H1 (cell line): ENCODE measurements at regions not wholly inside any gene's neighbourhood (a gene's known extent, or its start where the extent isn't known, plus 50 kb on each side); places are given as distances from the start of the nearest gene placed in this dataset.
A peak's percentile ranks its signal among the peaks of the same experiment; 100 is the strongest.

Source experiments
- CTCF ChIA-PET: fragments of 300-600 bp; sonication (Branson Sonifier 250); formaldehyde crosslinking; loops from one replicate; lab custom pipeline; 2021; ENCODE audit not compliant: partially characterized antibody; lab: Charles Lee
- POLR2A ChIA-PET: fragments of 300-600 bp; sonication (Branson Sonifier 250); formaldehyde crosslinking; loops from one replicate; lab custom pipeline; 2021; ENCODE audit warnings: inconsistent platforms; ENCODE audit not compliant: partially characterized antibody; lab: Charles Lee
- DNase-seq, 2 experiments: peaks; one replicate each; pipeline versions ENCODE4 v3.0.0 to v3.0.0-alpha.2; 2010 to 2022; ENCODE audit warnings: low spot score in 2 of 2, low read depth in 1 of 2, mixed read lengths in 1 of 2
- FAIRE-seq: peaks from 2 replicates; lab custom pipeline; 2011; peaks lifted over from hg19 to GRCh38; lab: Jason Lieb, UNC
- H2AFZ ChIP-seq: 2 replicates; pipeline ENCODE4 v1.8.1; 2012; ENCODE audit warnings: low read length, inconsistent platforms
- H2AK5ac ChIP-seq: 2 replicates; pipeline ENCODE4 v1.6.1; 2013; ENCODE audit warnings: low read depth, low read length
- H2BK120ac ChIP-seq: replicated peaks from 2 replicates; pipeline ENCODE3; 2013; ENCODE audit warnings: low read depth, low read length, inconsistent platforms
- H2BK12ac ChIP-seq: 2 replicates; pipeline ENCODE4 v1.6.1; 2013; ENCODE audit warnings: low read depth, low read length
- H2BK15ac ChIP-seq: 2 replicates; pipeline ENCODE4 v1.6.1; 2013; ENCODE audit warnings: low read length
- H2BK20ac ChIP-seq: 2 replicates; pipeline ENCODE4 v1.6.1; 2013; ENCODE audit warnings: low read length
- H2BK5ac ChIP-seq: 2 replicates; pipeline ENCODE4 v1.6.1; 2013; ENCODE audit warnings: low read depth, low read length
- H3K14ac ChIP-seq: 2 replicates; pipeline ENCODE4 v1.6.1; 2013; ENCODE audit warnings: inconsistent platforms; ENCODE audit not compliant: insufficient read length
- H3K18ac ChIP-seq: 2 replicates; pipeline ENCODE4 v1.6.1; 2013; ENCODE audit warnings: low read length; ENCODE audit errors: extremely low read depth
- H3K23ac ChIP-seq: 2 replicates; pipeline ENCODE4 v1.6.1; 2013; ENCODE audit warnings: inconsistent platforms; ENCODE audit not compliant: insufficient read length
- H3K23me2 ChIP-seq: 2 replicates; pipeline ENCODE4 v1.6.1; 2013; ENCODE audit warnings: low read depth, low read length
- H3K27ac ChIP-seq: 2 replicates; pipeline ENCODE4 v1.6.1; 2011; ENCODE audit warnings: low read depth, low read length, inconsistent platforms
- H3K27me3 ChIP-seq, 4 experiments: replicated peaks in 1 of 4; 1 replicate in 1 of 4; 2 replicates in 3 of 4; pipeline versions ENCODE4 v1.6.1 to v1.8.1; 2011 to 2013; ENCODE audit warnings: low read length in 3 of 4, mild to moderate bottlenecking in 3 of 4, inconsistent platforms in 2 of 4, mixed read lengths in 2 of 4, moderate library complexity in 1 of 4; ENCODE audit not compliant: control insufficient read depth in 3 of 4, insufficient read depth in 3 of 4; ENCODE audit errors: extremely low read depth in 1 of 4
- H3K36me3 ChIP-seq, 4 experiments: 2 replicates each; pipeline versions ENCODE4 v1.6.1 to v1.8.1; 2011 to 2013; ENCODE audit warnings: mild to moderate bottlenecking in 4 of 4, low read length in 3 of 4, moderate library complexity in 2 of 4, control low read depth in 1 of 4, inconsistent platforms in 1 of 4; ENCODE audit not compliant: insufficient read depth in 4 of 4, control insufficient read depth in 2 of 4
- H3K4ac ChIP-seq: replicated peaks from 2 replicates; pipeline ENCODE3; 2013; ENCODE audit warnings: low read length, low read depth, mixed read lengths, inconsistent platforms; ENCODE audit not compliant: insufficient read length
- H3K4me1 ChIP-seq, 4 experiments: replicated peaks in 1 of 4; 1 replicate in 1 of 4; 2 replicates in 3 of 4; pipeline versions ENCODE4 v1.6.1 to v1.8.1; 2011 to 2013; ENCODE audit warnings: low read length in 3 of 4, inconsistent platforms in 2 of 4, mixed read lengths in 1 of 4; ENCODE audit not compliant: insufficient read depth in 4 of 4, control insufficient read depth in 3 of 4
- H3K4me2 ChIP-seq, 2 experiments: 2 replicates each; pipeline versions ENCODE4 v1.6.1 to v1.8.1; 2011 to 2013; ENCODE audit warnings: low read depth in 2 of 2, low read length in 2 of 2, control low read depth in 1 of 2, inconsistent platforms in 1 of 2, mild to moderate bottlenecking in 1 of 2; ENCODE audit not compliant: insufficient read depth in 1 of 2
- H3K4me3 ChIP-seq, 4 experiments: fragments of 200-600, 300-600 bp in 1 of 4; sonication (generic), shearing (Covaris generic), sonication (Bioruptor Twin) in 1 of 4; 2 replicates each; pipeline versions ENCODE4 v1.5.1 to v1.8.1; 2011 to 2016; ENCODE audit warnings: low read length in 4 of 4, low read depth in 3 of 4, control low read depth in 2 of 4, inconsistent platforms in 2 of 4, mild to moderate bottlenecking in 2 of 4, mixed read lengths in 1 of 4, moderate library complexity in 1 of 4; ENCODE audit not compliant: insufficient read depth in 2 of 4; ENCODE audit errors: extremely low read depth in 1 of 4
- H3K56ac ChIP-seq: replicated peaks from 2 replicates; pipeline ENCODE3; 2013; ENCODE audit warnings: low read depth, mild to moderate bottlenecking, mixed read lengths, low read length, inconsistent platforms; ENCODE audit not compliant: insufficient read length
- H3K79me1 ChIP-seq: 2 replicates; pipeline ENCODE4 v1.6.1; 2013; ENCODE audit warnings: low read depth, low read length, control low read depth
- H3K79me2 ChIP-seq, 2 experiments: 2 replicates each; pipeline versions ENCODE4 v1.6.1 to v1.8.1; 2012 to 2013; ENCODE audit warnings: low read length in 2 of 2, mild to moderate bottlenecking in 2 of 2, inconsistent platforms in 1 of 2; ENCODE audit not compliant: insufficient read depth in 2 of 2, control insufficient read depth in 1 of 2
- H3K9ac ChIP-seq, 4 experiments: replicated peaks in 1 of 4; 1 replicate in 1 of 4; 2 replicates in 3 of 4; pipeline versions ENCODE4 v1.6.1 to v1.8.1; 2011 to 2013; ENCODE audit warnings: low read depth in 3 of 4, low read length in 3 of 4, control low read depth in 2 of 4, mild to moderate bottlenecking in 2 of 4, moderate library complexity in 2 of 4, inconsistent platforms in 1 of 4; ENCODE audit errors: extremely low read depth in 1 of 4
- H3K9me3 ChIP-seq, 2 experiments: 2 replicates each; pipeline versions ENCODE4 v1.6.1 to v1.8.1; 2012 to 2013; ENCODE audit warnings: mild to moderate bottlenecking in 2 of 2, moderate library complexity in 2 of 2, control low read depth in 1 of 2, inconsistent platforms in 1 of 2, low read depth in 1 of 2, low read length in 1 of 2, mixed read lengths in 1 of 2; ENCODE audit not compliant: insufficient read depth in 2 of 2
- H4K20me1 ChIP-seq, 2 experiments: replicated peaks in 1 of 2; 2 replicates each; pipeline versions ENCODE3 to v1.8.1; 2011 to 2013; ENCODE audit warnings: inconsistent platforms in 2 of 2, low read length in 2 of 2, mild to moderate bottlenecking in 1 of 2; ENCODE audit not compliant: insufficient read depth in 2 of 2, control insufficient read depth in 1 of 2
- H4K5ac ChIP-seq: 2 replicates; pipeline ENCODE4 v1.6.1; 2013; ENCODE audit warnings: low read length, low read depth, mixed read lengths, inconsistent platforms; ENCODE audit not compliant: insufficient read length
- H4K8ac ChIP-seq: 2 replicates; pipeline ENCODE4 v1.8.0; 2013; ENCODE audit warnings: mild to moderate bottlenecking, moderate library complexity, low read length, inconsistent platforms; ENCODE audit not compliant: insufficient read depth; ENCODE audit errors: extremely low read depth
- H4K91ac ChIP-seq: replicated peaks from 2 replicates; pipeline ENCODE3; 2013; ENCODE audit warnings: low read length, mixed read lengths, inconsistent platforms; ENCODE audit not compliant: insufficient read length
- ATF3 ChIP-seq: IDR thresholded peaks from 2 replicates; pipeline ENCODE4 v1.6.1; 2011; ENCODE audit warnings: low read depth, mild to moderate bottlenecking, low read length; ENCODE audit not compliant: insufficient read depth
- BACH1 ChIP-seq: IDR thresholded peaks from 2 replicates; pipeline ENCODE4 v1.6.1; 2012; ENCODE audit warnings: low read length, improper control_type of control experiment
- GTF2F1 ChIP-seq: IDR thresholded peaks from 2 replicates; pipeline ENCODE4 v1.6.1; 2012; ENCODE audit warnings: low read depth, low read length, improper control_type of control experiment, borderline replicate concordance
- HDAC6 ChIP-seq: IDR thresholded peaks from one replicate; pipeline ENCODE4 v1.7.1; 2012; ENCODE audit warnings: low read depth, mild to moderate bottlenecking, inconsistent platforms, low read length, moderate library complexity
- KDM4A ChIP-seq: IDR thresholded peaks from one replicate; pipeline ENCODE4 v1.7.1; 2012; ENCODE audit warnings: low read depth, mild to moderate bottlenecking, moderate library complexity, low read length, inconsistent platforms; ENCODE audit not compliant: severe bottlenecking
- PHF8 ChIP-seq: fragments of 200-600 bp; sonication (generic); conservative IDR thresholded peaks from 2 replicates; pipeline ENCODE4 v1.7.1; 2012; ENCODE audit warnings: low read depth, mild to moderate bottlenecking, inconsistent platforms, low read length, moderate library complexity
- POLR2AphosphoS5 ChIP-seq: IDR thresholded peaks from 2 replicates; pipeline ENCODE4 v1.6.1; 2011; ENCODE audit warnings: low read depth, low read length
- RXRA ChIP-seq: IDR thresholded peaks from 2 replicates; pipeline ENCODE4 v1.6.1; 2011; ENCODE audit warnings: low read depth, mild to moderate bottlenecking, low read length, moderate library complexity; ENCODE audit not compliant: insufficient read depth
- SUZ12 ChIP-seq: fragments of 200-600 bp; sonication (generic); IDR thresholded peaks from 2 replicates; pipeline ENCODE4 v1.6.1; 2012; ENCODE audit warnings: mild to moderate bottlenecking, inconsistent platforms, low read length, moderate library complexity, mixed read lengths
- TCF12 ChIP-seq: IDR thresholded peaks from 2 replicates; pipeline ENCODE4 v1.6.1; 2011; ENCODE audit warnings: low read depth, mild to moderate bottlenecking, low read length
- TEAD4 ChIP-seq: IDR thresholded peaks from 2 replicates; pipeline ENCODE4 v1.6.1; 2012; ENCODE audit warnings: low read depth, low read length, inconsistent platforms, mixed read lengths
- YY1 ChIP-seq: IDR thresholded peaks from 2 replicates; pipeline ENCODE4 v1.6.1; 2011; ENCODE audit warnings: low read depth, mild to moderate bottlenecking, low read length
- WGBS, 2 experiments: shearing (Covaris generic) in 1 of 2; methylation state at CpG; one replicate each; pipeline versions ENCODE4 v1.1.6 to v1.1.7; 2013 to 2015; ENCODE audit warnings: low lambda C conversion rate in 2 of 2, mixed read lengths in 2 of 2, inconsistent platforms in 1 of 2, low coverage in 1 of 2, missing lambda C conversion rate in 1 of 2; ENCODE audit not compliant: insufficient replicate concordance in 2 of 2, insufficient coverage in 1 of 2, insufficient read length in 1 of 2; ENCODE audit errors: extremely low coverage in 1 of 2, missing lambda C conversion rate in 1 of 2; 5-methylcytosine and 5-hydroxymethylcytosine counted together

GRCh38 chr4:7130621-7131211 is 61.6 kb upstream of the SORCS2 start:
- Histone ChIP-seq H4K5ac (no peak overlapping the region), H3K27me3 (peaks cover 0 to 4% (median 0%) of the 10 kb centered on the region in 4 experiments; a peak in 1 of 7 replicates), H4K8ac (no peak overlapping the region), H3K18ac (no peak overlapping the region), H3K79me2 (no peaks in the 10 kb centered on the region), H3K9me3 (no peaks in the 10 kb centered on the region), H4K20me1 (peaks cover 0 to 14% of the 10 kb centered on the region in 2 experiments), H3K79me1 (no peaks in the 10 kb centered on the region; the same call in none of the 2 replicates), H3K14ac (peak overlapping the region; percentile 95), H2BK15ac (peak overlapping the region; percentile 48; the same call in 1 of the 2 replicates), H2BK120ac (peak overlapping the region; percentile 33), H4K91ac (peak overlapping the region; percentile 25), H3K4me1 (peaks cover 0 to 7% (median under 1%) of the 10 kb centered on the region in 4 experiments; a peak in 4 of 7 replicates), H3K4ac (peak overlapping the region; percentile 63), H3K23ac (no peak overlapping the region), H2BK20ac (no peak overlapping the region), H2BK5ac (peak overlapping the region; percentile 38; the same call in 1 of the 2 replicates), H3K4me2 (no peak overlapping the region), H3K56ac (peak overlapping the region; percentile 99), H3K9ac (peak overlapping the region in 1 of 4 experiments; percentile 32; a peak in 1 of 7 replicates), H2AK5ac (peak overlapping the region; percentile 99), H3K4me3 (no peak overlapping the region), H3K27ac (no peak overlapping the region), H2AFZ (no peak overlapping the region), H3K23me2 (peaks cover 16% of the 10 kb centered on the region), H2BK12ac (peak overlapping the region; percentile 11; the same call in 1 of the 2 replicates), H3K36me3 (no peaks in the 10 kb centered on the region)
- CTCF ChIA-PET: interaction anchor here (0.8 to 2.5 kb wide), 6 partner anchors 8 to 567 kb away, joined by 3 to 6 read pairs (median 4); no protein-coding TSS in a partner anchor
- 85 to 97% methylated on average over 5 of the region's 5 CpGs for WGBS, 2 experiments
- FAIRE-seq (no peak), DNase-seq (no peak)
- TF ChIP-seq GTF2F1: no peak
- TF ChIP-seq HDAC6: no peak
- no peak for TF ChIP-seq POLR2AphosphoS5
- TF ChIP-seq BACH1: no peak
- TF ChIP-seq PHF8: no peak
- no peak for TF ChIP-seq YY1
- TF ChIP-seq TEAD4: no peak
- TF ChIP-seq RXRA: no peak
- no peak for TF ChIP-seq KDM4A
- no peak for TF ChIP-seq ATF3
- TF ChIP-seq SUZ12: no peak
- no peak for TF ChIP-seq TCF12
- POLR2A ChIA-PET: no interaction called here
